GM18951 (cell line): ENCODE measurements at regions not wholly inside any gene's neighbourhood (a gene's known extent, or its start where the extent isn't known, plus 50 kb on each side); places are given as distances from the start of the nearest gene placed in this dataset.

Experiments
- POLR2A ChIP-seq: IDR thresholded peaks from 4 replicates; pipeline ENCODE4 v1.6.1; 2011; ENCODE audit warnings: mild to moderate bottlenecking; ENCODE audit not compliant: insufficient read length, insufficient read depth; ENCODE audit errors: extremely low read depth
- in situ Hi-C: fragments of 300-500 bp; cut with MboI; formaldehyde crosslinking; loops from one replicate; pipeline ENCODE4 v1.12.0; 2022; ENCODE audit warnings: low sequenced_read_pairs, mixed read lengths, inconsistent platforms; ENCODE audit not compliant: unreplicated experiment

DNA sequence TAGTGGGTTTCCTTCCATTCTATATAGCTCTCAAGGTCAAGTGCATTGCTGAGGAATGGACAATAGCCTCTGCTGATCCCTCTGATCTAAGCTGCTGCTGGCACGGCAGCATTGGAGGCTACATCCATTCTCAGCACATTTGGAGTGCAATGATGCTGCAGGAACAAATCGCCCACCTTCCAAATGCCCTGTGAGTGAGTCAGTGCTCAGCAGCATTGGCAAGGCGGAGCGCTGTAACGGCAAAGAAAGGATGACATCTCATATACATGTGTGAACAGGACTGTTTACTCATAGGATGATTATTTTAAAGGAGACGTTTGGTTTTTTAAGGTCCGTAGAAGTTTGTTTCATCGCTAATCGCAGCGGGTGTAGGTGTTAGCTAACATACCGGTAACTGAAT lies 408.7 kb downstream of the ARHGEF28 start:
- TF ChIP-seq POLR2A: no peak
- in situ Hi-C loops: loop anchor here (25.0 kb wide), 1 partner anchor 603 kb away; the partner anchor contains the start of gene ENC1

DNA sequence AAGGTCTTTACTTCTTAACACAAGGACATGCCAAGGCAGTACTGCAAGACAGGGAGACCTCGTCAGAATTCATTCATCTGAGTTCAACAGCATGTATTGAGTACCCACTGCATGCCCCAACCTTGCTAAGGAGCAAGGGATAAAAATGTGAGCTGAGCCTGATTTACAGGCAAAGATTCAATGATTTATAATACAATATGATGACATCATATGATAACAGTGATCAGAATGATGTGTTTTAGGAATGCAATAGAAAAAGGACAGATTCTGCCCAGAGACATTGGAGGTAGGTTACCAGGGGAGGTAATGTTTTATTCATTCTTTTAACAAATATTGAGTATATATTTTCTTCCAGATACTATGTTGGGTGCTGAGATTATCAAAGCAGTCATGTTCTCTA lies 406.6 kb downstream of the ARHGEF28 start:
- TF ChIP-seq POLR2A: no peak
- in situ Hi-C loops: loop anchor here (25.0 kb wide), 1 partner anchor 605 kb away; the partner anchor contains the start of gene ENC1

GRCh38 chr5:74031536-74031935 lies 405.5 kb downstream of the ARHGEF28 start:
- TF ChIP-seq POLR2A: no peak
- in situ Hi-C loops: loop anchor here (25.0 kb wide), 1 partner anchor 606 kb away; the partner anchor contains the start of gene ENC1

- TF ChIP-seq POLR2A: no peak
- in situ Hi-C loops: loop anchor here (25.0 kb wide), 1 partner anchor 606 kb away; the partner anchor contains the start of gene ENC1
Observed at GRCh38 chr5:74030821-74031220, 404.8 kb downstream of the ARHGEF28 start.

DNA sequence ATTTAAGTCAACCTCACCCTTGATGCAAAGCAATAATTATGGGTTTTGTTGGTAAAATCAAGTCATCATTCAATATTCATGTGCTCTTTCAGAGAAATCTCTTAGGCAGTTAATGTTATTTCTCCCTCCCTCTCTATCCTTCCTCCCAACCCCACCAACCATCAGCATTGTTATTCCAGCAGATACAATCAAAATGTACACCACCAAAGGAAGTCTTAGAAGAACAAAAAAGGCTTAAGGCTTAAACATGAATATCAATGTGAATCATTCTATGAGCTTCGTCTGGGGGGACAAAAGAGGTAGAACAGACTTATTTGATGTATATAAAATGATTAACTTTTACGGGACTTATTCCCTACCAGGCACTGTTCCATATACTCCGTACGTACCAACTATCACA lies 404.4 kb downstream of the ARHGEF28 start:
- in situ Hi-C loops: loop anchor here (25.0 kb wide), 1 partner anchor 607 kb away; the partner anchor contains the start of gene ENC1
- no peak for TF ChIP-seq POLR2A

- no peak for TF ChIP-seq POLR2A
- in situ Hi-C loops: loop anchor here (25.0 kb wide), 1 partner anchor 608 kb away; the partner anchor contains the start of gene ENC1
Observed at GRCh38 chr5:74028976-74029375, 403.0 kb downstream of the ARHGEF28 start.

- in situ Hi-C loops: loop anchor here (25.0 kb wide), 1 partner anchor 609 kb away; the partner anchor contains the start of gene ENC1
- TF ChIP-seq POLR2A: no peak
Observed at GRCh38 chr5:74028406-74028805, 402.4 kb downstream of the ARHGEF28 start.

DNA sequence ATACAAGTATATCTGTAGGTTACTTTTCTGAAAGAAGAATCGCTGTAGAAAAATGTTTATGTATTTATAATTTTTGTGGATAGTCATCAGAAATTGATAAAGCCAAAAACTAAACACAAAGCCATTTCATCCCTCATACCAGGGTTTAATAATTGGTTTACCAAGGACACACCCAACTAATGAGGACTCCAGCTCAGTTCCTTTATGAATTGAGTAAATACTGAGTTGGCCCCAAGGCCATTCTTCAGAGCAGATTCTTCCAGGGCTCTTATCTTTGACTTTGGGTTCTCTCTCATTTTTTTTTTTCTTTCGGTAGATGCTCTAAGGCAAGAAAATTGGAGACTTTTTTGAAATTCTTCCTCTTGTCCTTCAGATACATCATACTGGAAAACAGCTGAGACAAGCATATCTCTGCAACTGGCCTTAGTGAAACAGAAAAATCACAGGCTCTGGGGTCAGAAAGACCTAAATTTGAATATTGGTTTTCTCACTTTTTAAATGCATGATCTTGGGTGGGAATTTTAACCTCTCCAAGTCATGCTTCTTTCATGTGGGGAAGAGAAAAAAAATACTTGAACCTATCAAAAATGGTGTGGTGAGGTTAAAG lies 401.8 kb downstream of the ARHGEF28 start:
- in situ Hi-C loops: loop anchor here (25.0 kb wide), 1 partner anchor 609 kb away; the partner anchor contains the start of gene ENC1
- no peak for TF ChIP-seq POLR2A

DNA sequence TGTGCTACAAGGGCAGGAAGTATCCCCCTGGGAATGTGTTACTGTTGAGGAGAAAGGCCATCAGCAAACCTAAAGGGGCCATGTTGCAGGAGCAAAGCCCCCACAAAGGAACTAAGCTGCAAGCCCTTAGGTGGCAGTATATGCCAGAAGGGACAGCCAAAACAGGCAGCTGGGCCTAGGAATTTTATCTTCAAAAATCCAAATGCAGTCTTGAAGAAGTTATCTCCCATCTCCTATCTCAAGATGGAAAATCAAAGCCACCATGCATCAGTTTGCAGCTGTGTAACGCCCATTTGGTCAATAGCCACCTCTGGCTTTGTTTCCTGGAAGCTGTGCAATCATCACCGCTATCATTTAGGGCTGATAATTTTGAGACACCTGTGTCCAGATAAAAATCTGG lies 400.3 kb downstream of the ARHGEF28 start:
- TF ChIP-seq POLR2A: no peak
- in situ Hi-C loops: loop anchor here (25.0 kb wide), 1 partner anchor 611 kb away; the partner anchor contains the start of gene ENC1

DNA sequence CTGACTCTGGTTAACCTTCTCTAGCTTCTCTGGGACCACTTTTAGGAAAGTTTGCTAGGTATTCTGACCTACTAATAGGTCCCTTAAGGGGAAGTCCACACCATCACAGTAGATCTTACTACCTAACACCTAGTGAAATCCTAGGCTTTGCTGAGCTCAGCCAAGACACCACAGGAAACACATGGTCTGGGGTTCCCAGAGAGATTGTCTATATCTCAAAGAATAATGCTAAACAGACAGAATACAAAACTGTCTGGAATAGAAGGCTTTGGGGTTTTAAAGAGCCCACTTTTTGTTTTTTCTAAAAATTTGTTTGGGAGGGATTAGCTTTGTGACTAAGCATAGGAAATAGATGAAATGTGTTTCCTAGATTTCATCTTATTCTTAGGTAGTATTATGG lies 395.1 kb downstream of the ARHGEF28 start:
- no peak for TF ChIP-seq POLR2A
- in situ Hi-C loops: no loop called here

- in situ Hi-C loops: no loop called here
- TF ChIP-seq POLR2A: no peak
Observed at GRCh38 chr5:74020503-74020902, 394.5 kb downstream of the ARHGEF28 start.

GRCh38 chr5:74019923-74020322 lies 393.9 kb downstream of the ARHGEF28 start:
- in situ Hi-C loops: no loop called here

GRCh38 chr5:74017786-74018211 lies 391.8 kb downstream of the ARHGEF28 start:
- in situ Hi-C loops: no loop called here
- no peak for TF ChIP-seq POLR2A

More at GRCh38 chr5:74019923-74020322, 393.9 kb downstream of the ARHGEF28 start:
- no peak for TF ChIP-seq POLR2A

DNA sequence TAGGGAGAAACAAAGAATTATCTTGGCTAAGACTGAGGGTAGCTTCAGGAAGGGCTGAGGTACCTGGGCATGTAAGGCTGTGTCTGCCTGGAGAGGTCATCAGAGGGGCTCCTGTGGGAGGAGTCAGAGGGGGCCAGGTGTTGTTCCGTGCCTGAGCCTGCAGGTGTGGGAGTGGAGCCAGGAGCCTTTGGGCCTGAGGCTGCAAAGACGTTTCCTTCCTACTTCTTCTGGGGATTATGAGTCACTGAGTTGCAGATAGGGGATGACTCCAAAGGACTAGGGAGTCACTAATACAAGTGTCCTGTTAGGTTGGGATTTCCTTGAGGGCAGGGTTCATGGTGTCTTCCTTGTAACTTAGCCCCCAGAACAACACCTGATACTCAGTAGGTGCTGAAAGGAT lies 391.1 kb downstream of the ARHGEF28 start:
- TF ChIP-seq POLR2A: no peak
- in situ Hi-C loops: no loop called here
